HuH-7 (cell line): ENCODE measurements at regions not wholly inside any gene's neighbourhood (a gene's known extent, or its start where the extent isn't known, plus 50 kb on each side); places are given as distances from the start of the nearest gene placed in this dataset.

Source experiments
- DNase-seq: peaks from one replicate; pipeline ENCODE4 v3.0.0; 2011; ENCODE audit warnings: low spot score

- DNase-seq: no peak
Measured at GRCh38 chr13:90675129-90675528, 672.4 kb upstream of the MIR17HG start.

DNA sequence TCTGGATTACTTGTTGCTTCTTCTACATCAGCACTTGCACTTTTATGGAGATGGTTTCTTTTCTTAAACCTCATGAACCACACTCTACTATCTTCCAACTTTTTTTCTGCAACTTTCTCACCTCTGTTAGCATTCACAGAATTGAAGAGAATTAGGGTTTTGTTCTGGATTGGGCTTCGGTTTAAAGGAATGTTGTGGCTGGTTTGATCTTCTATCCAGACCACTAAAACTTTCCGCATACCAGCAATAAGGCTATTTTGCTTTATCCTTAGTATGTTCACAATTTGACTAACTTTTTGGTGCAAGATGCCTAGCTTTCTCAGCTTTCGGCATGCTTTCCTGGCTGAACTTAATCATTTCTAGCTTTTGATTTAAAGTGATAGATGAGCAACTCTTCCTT, 666.7 kb upstream of the MIR17HG start:
- DNase-seq: no peak

DNA sequence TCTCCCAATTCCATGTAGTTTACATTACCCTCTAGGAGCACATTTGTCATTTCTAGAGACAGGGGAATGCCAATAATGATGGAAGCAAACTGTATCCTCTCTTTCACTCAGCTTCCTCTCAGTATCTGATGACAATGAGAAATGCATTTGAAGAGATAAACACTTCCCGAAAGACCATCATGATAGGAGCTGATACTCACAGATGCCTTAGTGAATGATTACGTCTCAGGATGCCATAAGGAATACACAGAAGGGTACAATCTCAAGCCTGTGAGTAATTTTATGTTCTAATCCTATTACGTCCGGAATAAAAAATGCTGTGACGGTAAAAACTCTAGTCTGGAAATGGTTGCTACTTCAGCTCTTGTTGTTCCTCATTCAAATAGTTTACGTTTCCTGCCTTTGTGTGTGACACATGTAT, 663.8 kb upstream of the MIR17HG start:
- no peak for DNase-seq

DNA sequence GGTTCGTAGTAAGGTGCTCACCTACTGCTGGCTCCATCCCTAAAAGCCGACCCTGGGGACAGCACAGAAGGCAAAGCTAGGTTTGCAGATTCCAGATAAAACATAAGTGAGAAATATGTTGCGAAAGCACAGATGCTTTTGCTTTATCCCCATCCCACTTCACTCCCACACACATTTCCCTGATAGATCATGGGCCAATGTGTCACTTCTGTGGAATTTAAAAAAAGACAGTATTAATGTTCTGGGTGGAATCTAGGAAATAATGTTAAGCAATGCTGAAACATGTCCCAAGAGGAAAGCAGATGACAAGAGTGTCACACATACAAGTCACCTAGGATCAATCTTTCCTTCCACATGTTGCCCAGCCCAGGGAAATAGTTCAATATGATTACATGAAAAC, 661.0 kb upstream of the MIR17HG start:
- no peak for DNase-seq

DNA sequence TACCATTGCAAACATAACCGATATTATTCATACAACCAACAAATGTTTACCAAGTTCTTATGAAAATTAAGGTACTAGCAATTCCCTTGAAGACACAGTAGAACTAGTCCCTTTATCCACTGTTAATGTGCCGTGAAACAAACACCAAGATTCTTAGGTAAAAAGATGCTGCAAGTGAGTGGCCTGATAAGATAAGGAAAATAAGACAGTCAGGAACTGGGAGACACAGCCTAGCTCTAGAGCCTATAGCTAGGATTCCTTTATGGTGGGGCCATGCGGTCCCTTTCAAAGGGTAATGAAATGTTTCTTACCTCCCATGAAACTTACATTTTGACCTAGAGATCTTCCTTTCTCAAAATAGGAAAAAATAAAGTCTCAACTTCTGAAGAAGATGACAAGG, 658.4 kb upstream of the MIR17HG start:
- no peak for DNase-seq

- no peak for DNase-seq
Measured at GRCh38 chr13:90690458-90691080, 656.9 kb upstream of the MIR17HG start.

- no peak for DNase-seq
Measured at GRCh38 chr13:90696254-90696653, 651.2 kb upstream of the MIR17HG start.

GRCh38 chr13:90696656-90697055, 650.8 kb upstream of the MIR17HG start:
- no peak for DNase-seq

- no peak for DNase-seq
Measured at GRCh38 chr13:90700340-90700739, 647.1 kb upstream of the MIR17HG start.

GRCh38 chr13:90701264-90701663, 646.2 kb upstream of the MIR17HG start:
- no peak for DNase-seq

GRCh38 chr13:90702050-90702449, 645.4 kb upstream of the MIR17HG start:
- DNase-seq: peak; percentile 6

GRCh38 chr13:90706631-90707030, 640.9 kb upstream of the MIR17HG start:
- no peak for DNase-seq

- no peak for DNase-seq
Measured at GRCh38 chr13:90708128-90708527, 639.4 kb upstream of the MIR17HG start.

GRCh38 chr13:90709319-90709718, 638.2 kb upstream of the MIR17HG start:
- no peak for DNase-seq

- DNase-seq: no peak
Measured at GRCh38 chr13:90710164-90710759, 637.2 kb upstream of the MIR17HG start.

- no peak for DNase-seq
Measured at GRCh38 chr13:90713441-90714133, 633.9 kb upstream of the MIR17HG start.

DNA sequence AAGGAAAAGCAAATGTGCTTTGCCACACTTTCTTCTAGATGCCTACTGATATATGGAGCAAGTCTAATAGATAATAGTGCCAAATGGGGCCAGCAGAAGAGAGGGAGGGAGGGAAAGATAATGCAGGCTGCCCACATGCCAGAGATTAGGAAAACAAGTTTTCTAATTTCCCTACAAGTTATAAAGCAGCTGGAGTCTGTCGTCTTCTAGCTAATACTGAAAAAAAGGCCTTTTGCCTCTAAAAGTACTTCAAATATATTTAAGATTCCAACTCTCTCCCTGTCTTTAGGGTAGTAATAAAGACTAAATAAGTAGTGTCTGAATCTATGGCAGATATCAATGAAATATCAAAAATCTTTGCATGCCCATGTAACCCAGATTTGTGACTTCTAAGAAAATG, 632.0 kb upstream of the MIR17HG start:
- DNase-seq: no peak

DNA sequence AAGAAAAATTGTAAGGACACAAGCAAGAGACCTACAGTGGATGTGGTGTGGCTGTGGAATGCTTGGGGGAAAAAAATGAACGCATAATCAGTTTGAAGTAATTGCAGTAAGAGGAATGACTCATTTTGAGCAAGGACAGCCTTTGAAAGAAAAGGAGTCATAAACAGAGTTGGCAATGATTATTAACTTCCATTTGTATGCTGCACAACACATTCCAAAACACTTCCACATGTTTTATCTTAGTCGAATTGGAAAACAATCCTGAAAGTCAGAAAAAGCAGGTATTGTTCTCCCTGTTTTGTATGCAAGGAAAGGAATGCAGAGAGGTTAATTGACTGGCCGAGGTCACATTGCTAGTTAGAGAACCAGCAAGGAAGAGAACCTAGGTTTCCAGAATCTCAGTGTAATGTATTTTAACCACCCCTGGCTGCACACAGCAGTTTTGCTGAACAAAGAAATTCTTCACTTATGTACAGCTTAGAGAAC, 630.0 kb upstream of the MIR17HG start:
- no peak for DNase-seq

- DNase-seq: no peak
Measured at GRCh38 chr13:90719461-90719860, 628.0 kb upstream of the MIR17HG start.

DNA sequence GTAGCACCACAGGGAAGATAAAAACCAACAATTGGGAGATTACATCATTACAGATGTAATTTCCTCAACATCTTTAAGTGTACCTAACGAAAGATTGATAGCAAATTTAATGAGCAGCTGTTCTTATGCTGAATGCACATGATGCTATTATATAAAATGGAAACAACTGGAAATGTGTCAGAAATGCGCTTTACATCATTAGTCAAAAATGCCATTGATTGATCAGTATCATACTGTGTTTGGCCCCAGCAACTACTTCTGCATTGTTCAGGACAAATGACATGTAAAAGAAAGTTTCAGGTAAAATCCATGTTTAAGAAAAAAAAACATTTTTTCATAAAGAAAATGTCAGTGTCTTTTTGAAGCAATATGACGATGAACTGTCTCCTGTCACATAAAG, 625.5 kb upstream of the MIR17HG start:
- no peak for DNase-seq

DNA sequence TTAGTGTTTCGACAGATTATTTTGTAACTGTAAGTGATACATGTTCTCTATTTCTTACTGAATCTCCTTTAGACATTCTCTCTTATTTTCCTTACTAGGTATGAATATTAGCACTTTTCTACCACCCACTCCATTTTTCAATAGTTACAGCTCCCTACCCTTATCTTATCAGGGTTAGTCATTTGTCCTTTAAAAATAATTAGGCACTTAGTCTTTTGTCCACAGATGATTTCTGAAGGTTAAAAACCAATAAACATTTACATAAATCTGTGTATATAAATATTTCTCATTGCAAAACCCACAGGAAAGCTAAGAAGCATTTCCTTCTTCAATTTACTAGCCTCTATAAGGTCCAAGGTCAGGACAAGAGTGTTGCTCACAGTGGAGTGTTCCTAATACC, 624.1 kb upstream of the MIR17HG start:
- no peak for DNase-seq

DNA sequence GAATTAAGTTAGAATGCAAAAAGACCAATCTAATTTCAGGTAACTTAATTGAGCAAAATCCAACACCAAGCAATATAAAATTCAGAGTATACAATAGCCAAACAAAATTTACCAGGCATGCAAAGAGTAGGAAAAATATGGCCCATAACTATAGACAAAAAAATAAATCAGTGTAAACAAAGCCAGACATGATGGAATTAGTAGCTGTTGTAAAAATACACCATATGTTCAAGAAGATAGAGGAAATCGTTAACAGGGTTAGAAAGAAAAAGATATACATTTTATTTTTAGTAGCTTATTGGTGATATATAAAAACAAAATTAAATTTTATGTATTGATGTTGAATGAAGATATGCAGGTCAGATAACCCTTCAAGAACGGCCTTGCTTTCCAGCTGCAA, 621.1 kb upstream of the MIR17HG start:
- no peak for DNase-seq

- DNase-seq: no peak
Measured at GRCh38 chr13:90732049-90732448, 615.4 kb upstream of the MIR17HG start.
